ENCODE measurements at regions not wholly inside any gene's neighbourhood (a gene's known extent, or its start where the extent isn't known, plus 50 kb on each side); places are given as distances from the start of the nearest gene placed in this dataset.
A peak's percentile ranks its signal among the peaks of the same experiment; 100 is the strongest.
"Not testable (repeated sequence)": the region's sequence is repeated elsewhere in the genome, so short reads cannot be mapped to it uniquely, and the experiment has no call there.

GRCh38 chr1:188463919-188464318, 1635.2 kb downstream of the PLA2G4A start:
- peak in 1 of 2 experiments; percentile 8 for DNase-seq

- DNase-seq, result no peak
These were observed 1637.8 kb downstream of the PLA2G4A start for GRCh38 chr1:188466539-188466938.

- peak in 1 of 2 experiments; percentile 14 for DNase-seq
These were observed 1647.9 kb downstream of the PLA2G4A start for GRCh38 chr1:188476606-188477005.

DNA sequence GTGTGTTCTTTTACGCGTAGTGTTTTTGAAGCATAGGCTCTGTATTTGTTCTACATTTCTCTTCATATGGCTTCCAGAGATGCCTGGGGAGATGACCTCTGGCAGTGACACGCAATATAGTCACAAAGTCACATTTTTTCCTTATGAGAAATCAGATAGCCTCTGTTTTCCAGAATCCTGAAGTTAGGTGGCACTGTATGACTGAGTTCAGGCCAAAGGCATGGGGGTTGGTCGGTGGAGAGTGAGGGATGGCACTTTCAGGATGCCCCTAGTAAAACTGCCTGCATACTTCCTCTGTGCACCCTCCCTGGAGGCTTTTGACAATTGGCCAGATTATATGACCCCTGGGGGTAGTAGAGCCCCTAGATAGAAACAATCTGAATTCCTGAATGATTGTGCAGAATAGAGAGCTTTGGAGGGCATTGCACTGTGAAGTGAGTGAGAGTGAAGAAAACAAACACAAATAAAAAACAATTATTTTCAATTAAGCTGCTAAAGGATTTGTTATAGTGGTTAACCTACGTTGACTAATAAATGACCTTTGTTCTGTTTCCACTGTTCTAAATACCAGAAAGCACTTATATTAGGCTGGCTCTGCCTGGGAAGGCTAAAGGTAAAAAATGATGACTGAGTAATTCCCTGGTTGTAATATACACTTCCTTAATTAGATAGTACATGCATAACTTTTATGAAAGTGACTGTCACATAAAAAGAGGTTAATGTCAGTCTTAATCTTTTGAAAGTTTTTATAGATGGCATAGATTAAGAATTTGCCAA, 1660.8 kb downstream of the PLA2G4A start:
- no peak for DNase-seq

DNA sequence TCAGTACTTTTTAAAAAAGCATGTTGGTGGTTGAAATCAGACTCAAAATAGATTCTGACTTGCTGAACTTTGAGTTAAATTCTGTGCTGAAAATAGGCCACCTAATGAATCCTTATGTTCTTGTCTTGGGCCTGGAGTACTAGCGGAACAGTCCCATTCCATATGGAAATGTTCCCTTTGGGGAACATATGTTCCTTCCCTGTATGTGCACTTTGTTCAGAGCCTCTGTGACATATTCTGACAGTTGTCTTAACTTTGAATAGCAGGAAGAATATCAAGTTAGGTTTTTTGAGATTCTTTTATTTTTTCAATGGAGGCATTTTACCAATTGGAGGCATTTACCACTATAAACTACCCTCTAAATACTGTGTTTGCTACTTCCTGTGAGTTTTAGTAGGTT, 1667.8 kb downstream of the PLA2G4A start:
- no peak for DNase-seq

- DNase-seq, result no peak
These were observed 1668.3 kb downstream of the PLA2G4A start for GRCh38 chr1:188497020-188497419.

DNA sequence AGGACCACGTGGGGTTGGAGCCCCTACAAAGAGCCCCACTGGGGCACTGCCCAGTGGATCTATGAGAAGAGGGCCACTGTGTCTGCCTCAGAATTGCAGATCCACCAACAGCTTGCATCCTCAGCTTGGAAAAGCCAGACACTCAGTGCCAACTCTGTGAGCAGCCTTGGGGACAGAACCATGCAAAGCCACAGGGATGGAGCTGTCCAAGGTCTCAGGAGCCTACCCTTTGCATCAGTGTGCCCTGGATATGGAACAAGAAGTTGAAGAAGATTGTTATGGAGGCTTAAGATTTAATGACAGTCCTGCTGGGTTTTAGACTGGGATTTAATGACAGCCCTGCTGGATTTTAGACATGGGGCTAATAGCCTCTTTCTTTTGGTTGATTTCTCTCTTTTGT, 1670.9 kb downstream of the PLA2G4A start:
- no peak for DNase-seq

DNA sequence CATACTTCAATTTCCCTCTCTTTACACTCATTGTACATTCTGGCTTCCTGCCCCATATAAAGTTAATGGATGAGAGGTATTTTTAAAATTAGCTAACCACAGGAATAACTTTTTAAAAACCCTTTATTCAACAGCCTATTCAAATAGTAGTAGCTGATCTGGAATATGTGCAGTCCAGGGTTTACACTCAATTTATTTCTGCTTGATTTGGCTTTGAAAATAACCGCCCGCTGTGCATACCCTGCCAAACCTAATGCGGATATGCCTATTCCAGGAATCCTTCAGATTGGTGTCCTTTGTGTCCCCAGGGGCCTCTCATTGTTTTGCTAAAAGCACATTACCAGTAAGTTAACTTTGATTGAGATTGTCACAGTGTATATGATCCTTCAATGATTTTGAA, 1686.2 kb downstream of the PLA2G4A start:
- DNase-seq, result peak in 1 of 2 experiments; percentile 27

DNA sequence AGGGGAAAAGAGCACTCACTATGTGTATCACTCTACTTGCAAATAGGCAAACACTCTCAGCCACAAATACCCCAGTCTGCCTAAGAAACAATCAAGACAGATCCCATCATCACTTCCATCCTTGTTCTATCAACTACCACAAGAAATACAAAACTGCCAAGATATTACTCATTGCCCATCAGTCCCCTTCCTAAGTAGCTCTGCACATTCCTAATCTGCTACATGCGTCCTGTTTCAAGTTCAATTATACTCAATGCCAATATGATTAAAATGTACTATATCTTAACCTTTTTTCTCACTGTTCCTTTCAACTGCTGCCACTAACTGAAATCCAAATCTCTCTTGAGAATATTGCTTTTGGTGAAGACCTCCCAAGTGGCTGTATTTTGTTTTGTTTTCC, 1688.4 kb downstream of the PLA2G4A start:
- no peak for DNase-seq

DNA sequence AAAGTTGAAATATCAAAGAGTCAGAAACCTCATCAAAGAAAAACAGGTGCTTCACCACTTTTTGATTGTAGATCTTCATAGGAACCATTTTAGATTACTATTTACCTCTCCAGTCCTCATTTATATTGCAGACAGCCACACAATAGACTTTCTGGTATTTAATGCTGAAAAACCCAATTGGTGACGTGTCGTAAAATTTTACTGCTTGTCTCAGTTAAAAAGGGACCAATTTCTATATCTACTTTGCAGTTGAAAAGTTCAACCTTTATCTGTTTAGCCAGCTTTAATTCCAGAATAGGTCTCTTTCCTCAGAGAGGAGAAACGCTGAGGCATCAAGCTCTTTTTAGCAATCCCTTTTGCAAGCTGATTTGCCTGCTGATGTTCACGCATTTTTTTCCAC, 1722.4 kb downstream of the PLA2G4A start:
- DNase-seq, result no peak

DNA sequence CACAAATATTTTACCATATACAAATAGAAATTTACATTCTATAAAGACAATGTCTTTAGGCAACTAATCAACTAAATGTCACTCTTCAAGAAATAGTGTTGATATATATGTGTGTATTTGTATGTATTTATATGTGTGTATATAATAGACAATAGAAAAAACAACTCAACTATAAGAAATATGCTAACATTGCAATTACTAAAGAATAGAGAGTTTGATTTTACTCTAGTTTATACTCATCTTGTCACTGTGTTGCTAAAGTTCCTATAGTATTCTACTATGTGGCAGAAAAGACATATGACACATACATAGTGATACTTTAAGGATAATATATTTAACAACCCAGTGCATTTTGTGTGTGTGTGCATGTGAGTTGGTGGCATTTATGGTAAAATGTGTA, 1728.3 kb downstream of the PLA2G4A start:
- no peak for DNase-seq

DNA sequence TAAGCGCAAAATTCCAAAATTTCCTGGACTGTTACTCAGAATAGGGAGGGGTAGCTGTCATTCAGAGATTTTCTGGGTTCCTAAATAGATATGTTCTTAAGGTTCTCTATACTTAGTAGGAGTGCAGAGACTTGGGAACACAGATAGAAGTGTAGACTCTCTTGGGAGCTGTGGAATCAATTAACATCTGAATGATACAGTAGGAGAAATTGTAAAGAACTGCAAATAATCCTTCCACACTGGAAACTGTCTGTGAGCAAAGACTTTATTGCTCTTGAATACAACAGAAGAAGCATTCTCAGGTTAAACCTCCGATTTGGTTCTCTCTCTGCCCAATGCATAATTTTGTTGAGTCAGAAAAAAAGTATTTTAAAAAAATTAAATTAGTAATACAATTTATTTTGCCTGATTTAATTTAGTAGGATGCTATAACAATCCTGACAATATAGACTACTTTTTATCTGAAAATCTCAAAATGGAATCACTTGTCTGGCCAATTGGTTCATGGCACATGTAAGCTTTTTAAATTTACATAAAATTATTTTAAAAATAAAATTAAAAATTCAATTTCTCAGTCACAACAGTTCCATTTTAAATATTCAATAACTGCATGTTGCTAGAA, 1754.3 kb downstream of the PLA2G4A start:
- no peak for DNase-seq

- DNase-seq, result peak; percentile 94 to 96
These were observed 1755.4 kb downstream of the PLA2G4A start for GRCh38 chr1:188584119-188584518.

DNA sequence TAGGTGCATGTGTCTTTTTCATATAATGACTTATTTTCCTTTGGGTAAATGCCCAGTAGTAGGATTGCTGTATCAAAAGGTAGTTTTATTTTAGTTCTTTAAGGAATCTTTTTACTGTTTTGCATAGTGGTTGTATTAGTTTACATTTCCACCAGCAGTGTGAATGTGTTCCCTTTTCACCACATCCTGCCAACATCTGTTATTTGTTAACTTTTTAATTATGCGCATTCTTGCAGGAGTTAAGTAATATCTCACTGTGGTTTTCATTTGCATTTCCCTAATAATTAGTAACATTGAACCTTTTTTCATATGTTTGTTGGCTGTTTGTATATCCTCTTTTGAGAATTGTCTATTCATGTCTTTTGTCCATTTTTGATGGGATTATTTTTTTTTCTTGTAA, 1761.9 kb downstream of the PLA2G4A start:
- DNase-seq, result no peak

GRCh38 chr1:188594542-188595235, 1765.9 kb downstream of the PLA2G4A start:
- no peak for DNase-seq

DNA sequence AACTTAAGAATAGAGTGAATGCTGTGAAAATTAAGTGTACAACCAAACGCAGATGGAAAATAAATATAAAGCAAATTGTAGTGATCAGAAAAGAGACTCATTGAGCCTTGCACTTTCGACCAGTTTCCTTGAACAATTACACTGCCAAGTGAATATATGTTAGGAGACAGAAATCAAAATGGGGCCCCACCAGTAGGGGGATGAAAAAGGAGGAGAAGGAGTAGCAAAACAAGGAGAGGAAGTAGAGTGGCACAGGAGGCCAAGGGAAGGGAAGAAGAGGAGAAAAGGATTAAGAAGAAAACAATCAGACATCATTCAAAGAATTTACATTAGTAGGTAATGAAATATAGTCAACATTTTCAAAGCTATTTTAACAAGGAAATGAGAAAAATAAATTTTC, 1770.6 kb downstream of the PLA2G4A start:
- DNase-seq, result no peak

DNA sequence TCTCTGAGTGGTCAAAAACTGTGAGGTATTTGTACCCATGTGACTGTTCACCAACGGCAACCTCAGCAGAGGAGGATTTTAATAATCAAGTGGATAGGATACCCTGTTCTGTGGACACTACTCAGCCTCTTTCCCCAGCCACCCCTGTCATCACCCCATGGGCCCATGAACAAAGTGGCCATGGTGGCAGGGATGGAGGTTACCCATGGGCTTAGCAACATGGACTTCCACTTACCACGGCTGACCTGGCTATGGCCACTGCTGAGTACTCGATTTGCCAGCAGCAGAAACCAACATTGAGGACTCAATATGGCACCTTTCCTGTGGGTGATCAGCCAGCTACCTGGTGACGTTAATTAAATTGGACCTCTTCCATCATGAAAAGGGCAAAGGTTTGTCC, 1782.7 kb downstream of the PLA2G4A start:
- no peak for DNase-seq

- DNase-seq, result no peak
These were observed 1786.6 kb downstream of the PLA2G4A start for GRCh38 chr1:188615321-188615720.

DNA sequence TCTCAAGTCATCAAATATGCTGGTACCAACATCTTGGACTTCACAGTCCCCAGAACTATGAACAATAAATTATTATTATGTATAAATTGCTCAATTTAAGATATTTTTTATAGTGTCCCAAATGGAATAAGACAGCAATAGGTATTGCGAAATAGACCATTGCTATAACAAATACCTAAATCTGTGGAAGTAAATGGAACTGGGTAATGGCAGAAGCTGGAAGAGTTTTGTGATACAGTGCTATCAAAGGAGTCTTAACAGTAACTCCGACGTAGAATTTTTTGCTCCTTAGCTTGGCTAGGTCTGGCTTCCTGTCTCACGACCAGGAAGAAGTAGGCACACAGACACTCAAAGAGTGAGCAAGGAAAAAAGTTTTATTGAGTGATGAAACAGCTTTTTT, 1791.5 kb downstream of the PLA2G4A start:
- no peak for DNase-seq

- DNase-seq, result no peak
These were observed 1812.9 kb downstream of the PLA2G4A start for GRCh38 chr1:188641566-188642211.

GRCh38 chr1:188642704-188643103, 1814.0 kb downstream of the PLA2G4A start:
- no peak for DNase-seq

GRCh38 chr1:188652678-188653077, 1823.9 kb downstream of the PLA2G4A start:
- no peak for DNase-seq

- not testable (repeated sequence) for DNase-seq
These were observed 1821.7 kb downstream of the BRINP3 start for GRCh38 chr1:188655966-188656365.

GRCh38 chr1:188660572-188660971, 1817.1 kb downstream of the BRINP3 start:
- DNase-seq, result no peak

All from NCI-H446 (cell line).